Effector CD8-positive, alpha-beta T cell (primary cell): ENCODE measurements at regions not wholly inside any gene's neighbourhood (a gene's known extent, or its start where the extent isn't known, plus 50 kb on each side); places are given as distances from the start of the nearest gene placed in this dataset.

ENCODE experiments used
- DNase-seq: peaks from one replicate; lab custom pipeline; 2025; lab: John Stamatoyannopoulos, UW

DNA sequence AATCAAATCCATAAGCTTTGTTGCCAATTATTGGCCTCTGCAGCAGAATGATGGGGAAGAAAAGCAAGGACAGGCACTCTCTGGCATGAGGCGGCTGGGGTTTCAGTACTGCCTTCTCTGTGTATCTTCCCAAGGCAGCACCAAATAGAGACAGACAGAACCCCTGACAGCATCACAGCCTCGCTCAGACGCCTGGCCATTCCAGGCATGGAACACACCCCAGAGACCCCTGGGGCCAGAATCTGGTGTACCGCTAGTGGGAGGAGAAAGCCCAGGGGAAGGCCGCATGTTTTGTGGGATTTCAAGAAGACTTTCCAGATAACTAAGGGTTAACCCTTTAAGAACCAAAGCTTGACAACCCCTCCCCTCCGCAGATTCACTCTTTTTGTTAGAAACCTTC, 282.1 kb downstream of the EN1 start:
- DNase-seq = no peak

DNA sequence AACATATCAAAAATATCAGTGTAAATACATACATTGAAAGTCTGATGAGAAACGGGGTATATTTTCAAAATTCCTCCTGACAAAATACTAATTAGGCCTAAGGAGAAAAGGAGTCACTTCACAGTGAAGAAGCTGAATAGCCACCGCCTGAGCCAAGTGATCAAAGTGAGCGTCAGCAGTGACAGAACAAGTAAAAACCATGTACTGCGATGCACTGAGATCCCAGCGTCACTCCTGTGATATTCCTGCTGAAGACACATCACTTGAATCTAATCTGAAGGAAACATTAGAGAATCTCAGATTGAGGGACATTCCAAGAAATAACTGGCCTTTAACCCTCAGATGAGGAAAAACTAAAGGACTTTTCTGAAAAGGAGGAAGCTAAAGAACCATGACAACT, 285.3 kb downstream of the EN1 start:
- no peak for DNase-seq

DNA sequence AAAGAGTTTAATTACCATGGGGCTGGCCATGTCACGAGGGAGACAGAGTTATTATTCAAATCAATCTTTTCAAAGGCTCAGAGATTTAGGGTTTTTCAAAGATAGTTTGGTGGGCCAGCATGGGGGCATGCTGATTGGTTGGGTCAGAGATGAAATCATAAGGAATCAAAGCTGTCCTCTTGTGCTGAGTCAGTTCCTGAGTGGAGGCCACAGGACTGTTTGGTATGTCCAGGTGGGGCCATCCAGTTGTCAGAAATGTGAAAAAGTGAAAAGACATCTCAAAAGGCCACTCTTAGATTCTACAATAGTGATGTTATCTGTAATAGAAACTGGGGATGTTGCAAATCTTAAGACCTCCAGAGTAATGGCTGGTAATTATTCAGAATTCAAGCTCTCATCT, 288.6 kb downstream of the EN1 start:
- DNase-seq = no peak

DNA sequence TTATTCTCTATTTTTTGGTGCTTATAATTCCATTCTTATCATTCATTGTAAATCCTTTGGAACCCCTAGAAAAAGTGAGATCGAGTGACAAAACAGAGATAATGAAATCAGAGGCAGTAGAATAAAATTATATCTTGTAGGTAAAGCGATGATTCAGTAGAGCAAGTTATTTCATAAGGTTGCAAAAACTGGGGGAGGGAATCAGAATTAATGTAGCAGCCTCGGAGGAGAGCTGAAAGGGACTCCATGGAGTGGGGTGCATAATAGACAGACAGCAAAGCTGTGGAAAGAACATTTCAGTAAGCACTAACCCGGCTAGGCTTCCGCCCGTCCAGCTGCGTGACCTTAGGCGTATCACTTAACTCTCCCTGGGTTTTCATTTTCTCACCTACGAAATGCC, 289.7 kb downstream of the EN1 start:
- no peak for DNase-seq

DNA sequence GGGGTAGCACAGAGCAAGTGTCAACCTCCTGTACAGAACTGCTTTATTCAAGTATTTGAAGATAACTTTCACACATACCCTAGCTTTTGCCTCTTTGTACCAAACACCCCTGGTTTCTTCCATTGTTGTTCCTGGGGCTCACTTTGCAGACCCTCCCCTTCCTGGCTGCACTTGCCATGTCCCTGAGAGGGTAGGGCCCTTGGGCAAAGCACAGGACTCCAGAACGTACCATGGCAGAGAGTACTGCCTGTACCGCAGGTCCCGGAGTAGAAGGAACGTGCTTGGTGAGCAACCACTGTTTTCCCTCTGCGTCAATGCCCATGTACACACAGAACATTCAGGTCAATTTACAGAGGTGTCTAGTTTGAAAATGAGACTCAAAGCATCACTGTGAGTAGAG, 290.4 kb downstream of the EN1 start:
- DNase-seq = no peak

DNA sequence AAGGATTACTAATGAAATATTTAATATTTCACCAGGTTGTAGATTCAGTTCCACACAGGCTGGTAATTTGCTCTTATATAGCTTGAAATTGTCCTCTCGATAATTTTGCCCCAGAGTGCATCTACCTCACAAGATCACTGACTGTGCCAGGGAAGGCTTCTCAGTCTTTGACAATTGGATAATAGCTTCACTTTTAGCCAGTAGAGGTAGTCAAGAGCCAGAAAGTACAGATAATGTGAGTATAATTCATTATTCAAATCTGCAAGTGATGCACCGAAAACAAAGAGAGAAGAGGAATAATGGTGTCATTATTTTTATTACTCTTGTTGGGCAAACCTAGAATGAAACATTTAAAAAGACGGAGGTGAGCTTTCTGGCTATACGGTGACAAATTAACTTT, 292.8 kb downstream of the EN1 start:
- no peak for DNase-seq

DNA sequence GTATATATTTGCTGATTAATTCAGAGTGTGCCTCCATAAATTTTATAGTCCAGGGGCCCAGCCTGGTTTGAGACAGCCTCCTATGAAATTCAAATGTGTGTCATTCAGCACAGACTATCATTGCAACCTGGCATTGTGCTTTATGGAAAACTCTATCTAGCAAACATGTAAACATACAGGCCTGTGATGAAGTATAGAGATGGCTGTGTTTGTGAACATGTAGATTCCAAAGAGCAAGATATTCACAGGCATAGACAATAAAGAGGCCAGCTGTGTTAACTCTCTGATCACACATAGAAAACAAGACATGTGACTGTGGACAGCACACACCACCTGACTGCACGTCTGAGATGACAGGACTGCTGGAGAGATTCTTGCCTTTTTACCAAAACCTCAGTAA, 297.9 kb downstream of the EN1 start:
- no peak for DNase-seq

DNA sequence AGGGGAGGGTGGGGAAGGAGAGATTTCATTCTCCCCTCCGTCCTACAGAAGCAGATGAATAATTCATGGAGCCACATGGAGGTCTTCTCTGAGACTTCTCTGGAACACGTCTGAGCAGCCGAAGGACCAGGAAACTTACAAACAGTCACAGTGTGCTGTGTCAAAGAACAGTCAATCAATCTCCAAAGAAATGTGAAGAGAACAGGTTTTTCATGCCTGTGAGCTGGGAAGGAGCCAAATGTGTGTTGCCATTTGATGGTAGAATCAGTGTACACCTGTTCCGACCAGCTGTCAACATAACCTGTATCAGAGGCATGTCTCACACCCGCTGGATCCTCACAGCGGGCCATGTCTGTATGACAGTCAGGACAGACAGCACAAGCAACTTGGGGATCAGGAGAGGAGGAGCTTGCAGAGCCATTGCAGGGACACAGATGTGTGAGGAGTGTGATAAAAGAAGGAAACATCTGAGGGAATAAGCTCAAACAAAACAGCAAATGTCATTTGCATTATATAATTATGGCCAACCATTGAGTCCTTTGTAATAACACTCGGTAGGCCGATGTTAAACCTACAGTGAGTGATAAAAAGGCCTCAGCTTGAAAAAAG, 298.5 kb downstream of the EN1 start:
- no peak for DNase-seq

DNA sequence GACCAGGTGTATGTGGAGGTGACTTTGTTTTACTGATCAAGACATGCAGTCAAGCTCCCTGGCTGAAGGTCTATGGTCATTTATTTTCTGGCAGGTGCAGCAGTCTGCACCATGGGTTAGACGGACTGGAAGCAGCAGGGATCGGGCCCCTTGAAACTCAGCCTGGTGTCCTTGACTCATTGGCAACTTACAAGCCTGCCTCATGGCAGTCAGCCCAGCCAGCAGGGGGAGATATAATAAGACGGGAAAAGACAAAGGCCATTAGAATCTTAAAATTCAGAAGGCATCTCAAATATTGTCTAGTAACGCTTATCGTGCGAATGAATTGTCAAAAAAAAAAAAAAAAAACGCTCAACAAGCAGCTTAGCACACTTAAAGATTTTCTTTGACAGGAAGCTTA, 308.2 kb downstream of the EN1 start:
- DNase-seq = no peak

DNA sequence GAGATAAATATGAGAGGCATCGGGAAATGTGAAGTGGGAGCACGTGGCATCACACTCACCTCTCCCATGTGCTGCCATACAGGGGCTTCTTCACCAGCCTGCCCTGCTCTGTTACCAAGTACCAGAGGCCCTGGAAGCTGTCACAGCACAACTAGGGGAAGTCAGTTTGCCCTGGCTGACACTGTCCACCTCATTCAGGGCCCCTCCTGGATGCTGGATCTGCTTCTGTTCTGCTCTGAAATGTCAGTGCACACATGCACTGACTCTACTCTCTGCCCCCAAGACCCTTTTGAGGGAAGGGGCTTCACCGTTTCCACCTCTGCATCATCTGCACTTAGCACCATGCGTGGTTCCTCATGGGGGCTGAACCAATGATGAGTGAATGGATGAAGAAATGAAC, 311.1 kb downstream of the EN1 start:
- DNase-seq = no peak

DNA sequence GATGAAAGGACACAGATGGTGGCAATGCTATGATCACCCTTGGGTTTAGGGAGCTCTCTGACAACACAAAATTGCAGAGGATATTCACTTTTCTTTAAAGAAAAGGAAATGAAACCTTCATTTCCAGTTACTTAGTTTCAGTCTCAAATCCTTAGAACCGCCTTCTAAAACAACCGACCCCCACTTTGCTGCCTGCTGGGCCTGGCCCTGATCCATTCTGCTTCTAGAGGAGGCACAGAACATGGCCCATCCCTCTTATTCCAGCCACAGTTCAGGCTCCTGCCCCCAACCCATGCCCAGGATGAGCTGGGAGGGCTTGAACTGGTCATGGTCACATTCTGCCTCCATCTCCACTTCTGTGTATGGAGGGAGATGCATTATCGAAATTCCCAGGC, 311.6 kb downstream of the EN1 start:
- no peak for DNase-seq

DNA sequence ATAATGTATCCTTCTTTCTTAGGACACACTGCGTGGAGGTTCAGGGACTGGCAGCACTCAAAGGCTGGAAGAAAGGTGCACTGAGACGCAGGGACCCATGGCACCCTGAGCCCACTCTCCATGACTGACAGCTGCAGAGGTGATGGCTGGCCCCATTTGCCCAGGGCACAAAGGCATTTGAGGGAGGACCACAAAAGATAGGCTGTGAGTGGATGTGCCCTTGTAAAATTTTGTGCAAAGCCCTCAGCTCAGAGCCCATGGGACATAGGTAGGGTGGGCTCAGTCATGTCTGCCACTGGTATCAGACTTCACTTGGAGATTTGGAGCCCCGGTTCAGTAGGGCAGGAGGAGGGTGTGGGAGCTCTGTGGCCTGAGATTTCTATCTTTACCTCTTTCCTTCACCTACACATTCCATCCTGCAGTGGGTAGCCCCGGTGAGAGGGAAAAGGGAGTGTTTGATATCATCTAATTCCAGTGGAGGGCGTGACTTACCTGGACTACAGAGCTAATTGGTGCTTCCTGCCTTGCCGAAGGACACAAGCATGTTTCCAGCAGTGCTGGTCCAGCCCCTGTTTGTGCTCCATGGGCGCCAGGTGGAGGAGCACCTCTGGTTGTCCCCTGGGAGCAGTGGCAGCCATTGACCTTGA, 312.2 kb downstream of the EN1 start:
- no peak for DNase-seq

DNA sequence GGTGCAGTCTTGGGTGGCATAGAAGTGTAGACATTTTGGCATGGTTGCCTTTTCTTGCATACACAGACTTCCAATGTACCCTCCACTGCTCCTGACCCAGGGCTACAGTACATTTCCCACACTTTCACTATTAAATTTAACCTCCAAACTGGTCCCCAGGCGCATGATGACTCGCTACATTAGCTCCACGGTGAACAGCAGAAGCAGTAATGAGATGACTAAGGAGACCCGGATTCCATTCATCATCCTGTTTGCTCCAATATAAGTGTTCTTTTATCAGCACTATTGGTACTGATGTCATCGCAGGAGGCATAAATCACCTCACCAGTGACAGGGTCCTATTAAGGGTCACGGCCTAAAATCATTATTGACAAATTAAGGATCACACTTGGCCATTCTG, 316.5 kb downstream of the EN1 start:
- DNase-seq = no peak

DNA sequence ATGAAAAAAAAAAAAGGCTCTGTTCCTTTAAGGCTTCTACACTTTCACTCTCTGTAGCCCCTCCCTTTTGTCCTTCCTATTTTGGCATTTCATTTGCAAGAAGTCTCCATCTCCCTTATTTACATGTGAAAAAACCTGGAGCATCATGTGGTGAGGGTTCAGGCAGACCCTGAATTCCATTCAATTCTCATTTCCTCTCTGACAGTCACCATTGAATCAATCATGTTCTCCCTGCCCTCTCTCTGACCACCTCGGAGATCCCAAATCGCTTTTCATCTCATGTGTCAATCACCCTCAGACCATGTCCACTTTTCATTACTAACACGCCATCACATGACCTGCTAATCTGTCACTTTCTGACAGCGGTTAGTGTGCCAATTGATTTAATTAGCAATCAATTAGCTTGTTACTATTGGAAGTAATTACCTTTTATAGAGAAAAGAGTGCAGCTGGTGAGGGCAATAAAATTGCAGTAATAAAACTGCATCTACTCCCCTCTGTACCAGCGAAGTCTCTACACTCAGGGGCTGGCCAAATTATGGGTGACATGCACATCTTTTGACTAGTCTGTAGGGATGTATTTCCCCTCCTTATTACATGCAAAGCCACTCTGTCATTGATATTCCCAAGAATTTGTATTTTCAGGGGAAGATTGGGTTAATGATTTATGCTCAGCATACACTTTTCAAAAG, 317.4 kb downstream of the EN1 start:
- no peak for DNase-seq

DNA sequence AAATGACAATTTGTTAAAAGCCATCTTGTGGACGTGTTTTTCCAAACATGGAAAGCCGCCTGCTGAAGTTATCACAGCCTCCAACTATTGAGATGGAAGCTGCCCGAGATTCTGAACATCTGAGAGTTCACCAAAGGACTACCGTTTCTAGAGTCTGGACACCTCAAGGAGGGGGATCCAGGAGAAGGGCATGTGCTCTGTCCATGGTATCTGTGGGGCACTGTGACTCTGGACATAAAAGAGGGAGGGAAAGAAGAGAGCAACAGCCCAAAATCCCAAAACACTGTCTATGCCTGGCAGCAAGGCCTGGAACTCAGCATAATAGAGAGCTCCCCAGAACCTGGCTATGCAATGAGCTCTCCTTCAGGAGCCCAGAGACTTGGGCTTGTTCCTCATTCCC, 319.9 kb downstream of the EN1 start:
- DNase-seq = no peak

DNA sequence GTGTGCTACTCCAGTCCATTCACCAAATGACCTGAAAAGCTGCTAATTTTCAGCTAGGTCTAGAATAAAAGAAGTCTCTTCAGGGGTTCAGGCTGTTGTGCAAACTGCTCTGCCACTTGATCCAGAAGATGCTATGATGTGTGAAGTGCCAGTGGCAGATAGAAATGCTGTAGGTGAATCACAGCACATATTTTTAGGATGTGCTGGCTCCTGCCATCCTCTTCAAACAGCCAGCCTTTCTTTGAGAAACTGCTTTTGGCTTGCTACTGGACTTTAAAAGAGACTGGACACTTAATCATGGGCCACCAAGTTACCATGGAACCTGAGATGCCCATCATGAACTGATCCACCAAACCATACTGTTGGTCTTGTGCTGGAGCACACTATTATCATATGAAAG, 322.1 kb downstream of the EN1 start:
- DNase-seq = no peak

DNA sequence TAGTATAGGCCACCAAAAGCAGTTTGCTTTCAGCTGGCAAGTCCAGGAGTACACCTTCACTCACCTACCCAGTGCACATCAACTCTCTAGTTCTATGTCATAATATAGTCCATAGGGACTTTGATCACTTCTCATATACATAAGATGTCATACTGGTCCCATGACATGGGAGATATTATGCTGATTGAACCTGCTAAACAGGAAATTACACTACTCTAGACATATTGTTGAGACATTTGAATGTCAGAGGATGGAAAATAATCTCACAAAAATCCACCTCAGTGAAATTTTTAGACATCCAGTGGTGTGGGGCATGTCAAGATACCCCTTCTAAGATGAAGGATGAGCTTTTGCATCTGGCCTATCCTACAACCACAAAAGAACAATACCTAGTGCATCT, 322.5 kb downstream of the EN1 start:
- no peak for DNase-seq

DNA sequence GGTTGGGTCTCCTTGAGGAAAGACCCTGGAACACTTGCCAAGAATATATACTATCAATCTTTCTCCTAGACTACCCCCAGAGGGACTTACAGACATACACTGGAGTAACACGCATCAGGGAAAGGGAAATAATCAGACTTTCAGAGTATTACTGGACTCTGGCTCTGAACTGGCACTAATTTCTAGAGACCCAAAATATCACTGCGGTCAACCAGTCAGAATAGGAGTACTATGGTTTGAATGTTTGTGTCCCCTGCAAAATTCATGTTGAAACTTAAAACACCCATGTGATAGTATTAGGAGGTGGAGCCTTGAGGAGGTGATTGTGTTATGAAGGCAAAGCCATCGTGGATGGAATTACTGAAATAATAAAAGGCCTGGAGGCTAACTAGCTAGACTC, 323.7 kb downstream of the EN1 start:
- no peak for DNase-seq

DNA sequence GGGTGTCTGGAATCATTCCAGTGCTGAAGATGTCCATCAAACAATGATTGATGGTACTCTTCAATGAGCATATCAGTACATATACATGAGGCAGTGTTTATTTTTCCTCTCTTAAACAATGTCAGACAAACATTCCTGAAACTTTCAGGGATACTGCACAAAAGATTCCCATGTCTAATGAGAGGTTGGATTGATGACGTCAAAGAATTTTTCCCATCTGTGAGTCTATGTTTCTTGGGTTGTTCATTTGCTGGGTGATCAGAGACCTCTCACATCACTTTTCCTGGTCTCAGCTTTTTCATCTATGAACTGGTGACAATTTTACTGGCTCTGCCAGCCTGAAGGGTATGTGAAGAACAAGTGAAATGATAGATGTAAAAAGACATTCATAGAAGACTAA, 325.5 kb downstream of the EN1 start:
- no peak for DNase-seq

DNA sequence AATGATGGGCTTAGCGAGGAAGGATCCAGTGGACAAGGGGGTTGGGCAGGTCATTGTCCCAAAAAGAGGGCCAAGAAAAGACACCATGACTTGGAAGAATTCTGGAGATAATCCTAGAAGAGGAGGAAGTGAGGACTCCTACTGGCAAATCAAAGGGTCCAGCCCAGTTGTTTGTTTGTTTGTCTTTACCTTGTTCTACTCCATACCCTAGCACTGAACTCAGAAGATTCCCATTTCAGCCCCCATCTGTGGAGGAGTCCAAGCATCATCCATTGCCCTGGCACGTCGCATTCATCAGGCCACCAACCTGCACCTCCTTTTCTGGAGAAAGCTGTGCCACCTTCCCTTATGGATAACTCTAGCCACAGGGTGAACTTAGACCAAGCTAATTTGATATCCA, 326.2 kb downstream of the EN1 start:
- DNase-seq = no peak

DNA sequence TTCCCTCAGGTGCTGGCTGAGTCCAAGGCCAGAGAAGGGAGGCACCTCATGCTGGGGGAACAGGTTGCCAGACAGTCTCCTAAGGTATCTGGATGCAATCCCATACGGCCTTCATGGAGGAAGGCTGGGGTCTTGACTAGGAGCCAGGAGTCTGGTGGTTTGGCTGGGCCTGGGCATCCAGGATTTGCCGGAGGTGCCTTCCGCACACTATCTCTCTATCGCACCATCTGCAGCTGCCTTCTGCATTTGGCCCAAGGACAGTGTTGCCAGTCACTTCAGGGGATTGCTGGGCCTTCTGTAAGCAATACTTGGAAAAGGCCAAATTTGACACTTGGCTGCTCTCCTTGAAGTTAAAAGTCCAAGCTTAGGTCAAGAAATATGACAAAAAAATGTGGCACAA, 327.2 kb downstream of the EN1 start:
- DNase-seq = no peak

DNA sequence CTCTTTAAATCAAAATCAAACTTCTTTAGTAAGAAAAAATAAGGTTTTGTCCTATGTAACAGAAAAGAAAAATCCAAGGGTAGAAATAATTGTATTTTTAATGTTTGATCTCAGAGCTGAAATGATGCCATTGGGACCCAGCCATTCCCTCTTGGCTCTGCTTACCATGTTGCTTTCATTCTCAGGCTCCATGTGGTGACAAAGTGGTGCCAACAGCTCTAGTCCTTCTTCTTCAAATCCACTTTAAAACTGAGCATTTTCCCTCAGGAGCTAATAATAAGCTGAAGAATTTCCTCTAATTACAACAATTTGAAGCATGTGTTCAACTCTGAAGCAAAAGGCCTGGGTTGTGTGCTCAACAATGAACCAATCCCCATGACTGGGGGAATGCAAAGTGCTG, 327.9 kb downstream of the EN1 start:
- DNase-seq = no peak

DNA sequence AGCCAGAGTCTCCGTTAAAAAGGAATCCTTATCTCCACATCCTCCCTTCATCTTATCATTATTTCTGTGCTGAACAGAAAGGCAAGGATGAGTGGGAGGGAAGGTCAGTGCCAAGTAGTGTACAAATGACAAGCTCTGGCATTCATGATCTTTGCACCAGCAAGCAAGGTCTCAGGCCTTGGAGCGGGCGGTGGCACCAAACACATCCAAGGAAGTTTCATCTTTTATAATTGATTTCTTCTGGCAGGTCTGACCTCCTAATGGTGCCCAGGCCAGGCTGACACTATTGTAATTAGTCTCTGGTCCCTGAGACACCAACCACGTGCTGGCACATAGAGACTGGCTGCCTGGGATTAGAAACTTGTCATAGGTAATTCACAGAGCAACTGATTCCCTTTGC, 336.6 kb downstream of the EN1 start:
- DNase-seq = no peak
